Erythroblast (primary cell): ENCODE measurements at regions not wholly inside any gene's neighbourhood (a gene's known extent, or its start where the extent isn't known, plus 50 kb on each side); places are given as distances from the start of the nearest gene placed in this dataset.

Experiments
- GATA1 ChIP-seq: IDR thresholded peaks from 2 replicates; pipeline ENCODE4 v1.6.1; 2011; ENCODE audit warnings: low read depth, mild to moderate bottlenecking, control low read depth, low read length, moderate library complexity
- POLR2A ChIP-seq: IDR thresholded peaks from 2 replicates; pipeline ENCODE4 v1.6.1; 2011; ENCODE audit warnings: mild to moderate bottlenecking, low read length

DNA sequence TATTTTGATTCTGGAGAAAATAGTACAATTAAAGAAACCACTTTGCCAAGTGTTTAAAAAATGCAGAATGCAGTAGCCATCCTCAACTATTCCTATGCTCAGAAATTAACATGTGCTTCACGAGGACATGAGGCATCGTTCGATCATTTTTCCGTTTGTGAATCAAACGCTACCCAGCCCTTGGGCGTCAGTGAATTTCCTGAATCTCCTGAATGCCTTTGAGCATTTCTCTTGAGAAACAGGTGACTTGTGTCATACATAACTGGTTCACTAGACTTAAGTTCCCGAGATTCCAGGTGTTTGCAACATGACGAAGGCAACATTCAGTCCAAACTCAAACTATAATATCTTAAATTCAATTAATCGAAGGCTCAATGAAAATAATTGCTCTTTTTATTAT lies 110.0 kb upstream of the ALKAL2 start:
- TF ChIP-seq POLR2A (no peak), GATA1 (no peak)
